Endothelial cell of umbilical vein (primary cell): ENCODE measurements at regions not wholly inside any gene's neighbourhood (a gene's known extent, or its start where the extent isn't known, plus 50 kb on each side); places are given as distances from the start of the nearest gene placed in this dataset.

Experiments
- BruUV-seq: library from RNA; stranded (reverse); fragments of 400-500 nt; replicated peaks from 2 replicates; lab custom pipeline; 2021; lab: Mats Ljungman, UMichigan
- CTCF ChIA-PET: fragments of 300-600, 350-600 bp; sonication (Branson Sonifier 250); formaldehyde crosslinking; loops from one replicate; lab custom pipeline; 2021; ENCODE audit warnings: antibody characterized with exemption, inconsistent platforms; lab: Charles Lee
- POLR2A ChIA-PET: fragments of 300-600, 350-600 bp; sonication (Branson Sonifier 250); formaldehyde crosslinking; loops from one replicate; lab custom pipeline; 2021; ENCODE audit warnings: antibody characterized with exemption, inconsistent platforms; lab: Charles Lee
- DNase-seq: peaks from one replicate; pipeline ENCODE4 v3.0.0-alpha.2; 2011; ENCODE audit warnings: low read depth, low spot score
- FAIRE-seq: peaks from 2 replicates; lab custom pipeline; 2011; peaks lifted over from hg19 to GRCh38; lab: Jason Lieb, UNC
- H2AFZ ChIP-seq: 2 replicates; pipeline ENCODE4 v1.6.0; 2012; ENCODE audit warnings: low read depth, low read length, control low read depth, inconsistent platforms
- H3K27ac ChIP-seq: 2 replicates; pipeline ENCODE4 v1.5.1; 2011; ENCODE audit warnings: low read depth, mild to moderate bottlenecking, control low read depth, low read length, moderate library complexity; ENCODE audit not compliant: insufficient read depth
- H3K27me3 ChIP-seq, 2 experiments: 2 replicates each; pipeline versions ENCODE4 v1.6.0 to v1.6.1; 2011; ENCODE audit warnings: low read length in 2 of 2, mixed read lengths in 1 of 2; ENCODE audit not compliant: control insufficient read depth in 2 of 2, insufficient read depth in 2 of 2
- H3K36me3 ChIP-seq, 2 experiments: 2 replicates in 1 of 2; 3 replicates in 1 of 2; pipeline ENCODE4 v1.5.1; 2011; ENCODE audit warnings: low read length in 2 of 2, mild to moderate bottlenecking in 1 of 2, moderate library complexity in 1 of 2; ENCODE audit not compliant: control insufficient read depth in 2 of 2, insufficient read depth in 2 of 2; ENCODE audit errors: extremely low read depth in 1 of 2
- H3K4me1 ChIP-seq: 3 replicates; pipeline ENCODE4 v1.5.1; 2011; ENCODE audit warnings: mild to moderate bottlenecking, low read length; ENCODE audit not compliant: control insufficient read depth, insufficient read depth; ENCODE audit errors: extremely low read depth
- H3K4me2 ChIP-seq: 2 replicates; pipeline ENCODE4 v1.6.1; 2011; ENCODE audit warnings: low read length, control low read depth, mixed read lengths; ENCODE audit not compliant: insufficient read depth
- H3K4me3 ChIP-seq, 3 experiments: fragments of 200-600 bp in 1 of 3; sonication (generic), shearing (Covaris generic) in 1 of 3; replicated peaks in 1 of 3; 2 replicates each; pipeline ENCODE4 v1.5.1; 2011 to 2016; ENCODE audit warnings: control low read depth in 3 of 3, low read length in 3 of 3, mild to moderate bottlenecking in 2 of 3, inconsistent platforms in 1 of 3, low read depth in 1 of 3, moderate library complexity in 1 of 3; ENCODE audit not compliant: insufficient read depth in 1 of 3
- H3K79me2 ChIP-seq: 2 replicates; pipeline ENCODE4 v1.6.0; 2012; ENCODE audit warnings: low read length, inconsistent platforms; ENCODE audit not compliant: control insufficient read depth, insufficient read depth
- H3K9ac ChIP-seq: replicated peaks from 2 replicates; pipeline ENCODE3; 2011; ENCODE audit warnings: low read length, control low read depth; ENCODE audit not compliant: insufficient read depth; ENCODE audit errors: extremely low read depth
- H3K9me1 ChIP-seq: replicated peaks from 3 replicates; pipeline ENCODE4 v1.6.0; 2011; ENCODE audit warnings: mild to moderate bottlenecking, low read length; ENCODE audit not compliant: control insufficient read depth, insufficient read depth; ENCODE audit errors: extremely low read depth
- H3K9me3 ChIP-seq: replicated peaks from 2 replicates; pipeline ENCODE4 v1.5.1; 2012; ENCODE audit warnings: low read length, inconsistent platforms; ENCODE audit not compliant: control insufficient read depth, insufficient read depth
- H4K20me1 ChIP-seq: replicated peaks from 2 replicates; pipeline ENCODE3; 2011; ENCODE audit warnings: mild to moderate bottlenecking, low read length; ENCODE audit not compliant: control insufficient read depth, insufficient read depth; ENCODE audit errors: extremely low read depth
- EZH2 ChIP-seq: IDR thresholded peaks from 2 replicates; pipeline ENCODE4 v1.6.1; 2012; ENCODE audit warnings: borderline replicate concordance, low read depth, mild to moderate bottlenecking, moderate library complexity, low read length, inconsistent platforms; ENCODE audit not compliant: severe bottlenecking
- FOS ChIP-seq: IDR thresholded peaks from 2 replicates; pipeline ENCODE4 v1.6.1; 2011; ENCODE audit warnings: mild to moderate bottlenecking, low read length, moderate library complexity, borderline replicate concordance; ENCODE audit not compliant: insufficient read depth
- GATA2 ChIP-seq: IDR thresholded peaks from 2 replicates; pipeline ENCODE4 v1.7.0; 2011; ENCODE audit warnings: low read depth, mild to moderate bottlenecking, moderate library complexity, mixed read lengths, low read length; ENCODE audit not compliant: insufficient read length, insufficient read depth
- JUN ChIP-seq: IDR thresholded peaks from 2 replicates; pipeline ENCODE4 v1.6.1; 2011; ENCODE audit warnings: borderline replicate concordance, low read depth; ENCODE audit not compliant: insufficient read length, insufficient read depth
- MYC ChIP-seq: IDR thresholded peaks from one replicate; pipeline ENCODE4 v1.6.1; 2011; ENCODE audit warnings: mild to moderate bottlenecking, low read depth, low read length
- POLR2A ChIP-seq: IDR thresholded peaks from 2 replicates; pipeline ENCODE4 v1.6.1; 2012; ENCODE audit warnings: low read depth, mild to moderate bottlenecking, control low read depth, low read length
- POLR2AphosphoS5 ChIP-seq: IDR thresholded peaks from 2 replicates; pipeline ENCODE4 v1.6.1; 2012; ENCODE audit warnings: low read depth, mild to moderate bottlenecking, control low read depth, low read length, moderate library complexity; ENCODE audit not compliant: insufficient read depth
- dilution Hi-C: fragments of 300-500 bp; cut with MboI; formaldehyde crosslinking; loops from one replicate; pipeline ENCODE4 v1.15.0; 2019; ENCODE audit warnings: low sequenced_read_pairs; ENCODE audit not compliant: extremely low pct_ligation_motif_present
- intact Hi-C: fragments of 100-400 bp; cut with micrococcal nuclease; formaldehyde crosslinking; loops from one replicate; pipeline ENCODE4 v1.10.0; 2022
- TF ChIP-seq, protein P1 (sequence below): IDR thresholded peaks from 2 replicates; pipeline ENCODE4 v1.6.1; 2011; ENCODE audit not compliant: insufficient read depth, insufficient read length
- TF ChIP-seq, protein P2 (sequence below), 2 donors: IDR thresholded peaks; 1 replicate in 1 of 2; 2 replicates in 1 of 2; pipeline ENCODE4 v1.5.1; 2011; ENCODE audit warnings: low read length in 2 of 2, mild to moderate bottlenecking in 2 of 2, moderate library complexity in 2 of 2, control low read depth in 1 of 2, inconsistent platforms in 1 of 2, low read depth in 1 of 2; ENCODE audit not compliant: insufficient read depth in 1 of 2; ENCODE audit errors: extremely low read depth in 1 of 2

DNA sequence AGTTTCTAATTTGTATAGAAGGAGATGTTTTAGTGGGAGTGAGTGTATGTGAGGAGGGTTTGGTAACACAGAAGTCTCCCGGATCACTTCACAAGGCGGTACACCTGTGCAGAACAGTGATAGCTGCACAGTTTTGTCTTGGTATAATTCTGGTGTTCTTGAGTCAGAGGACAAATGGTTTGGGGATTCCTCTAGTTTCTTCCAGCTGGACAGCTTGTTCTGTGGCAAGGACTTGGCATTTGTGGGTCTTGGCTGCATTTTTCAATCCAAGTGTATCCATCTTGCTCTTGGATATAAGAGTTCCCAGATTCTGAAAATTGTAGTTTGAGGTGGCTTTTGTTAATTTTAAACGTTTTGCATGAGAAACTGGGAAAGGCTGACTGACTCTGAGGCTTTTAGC lies 135.7 kb downstream of the AHR start:
- no peak for FAIRE-seq
- Histone ChIP-seq H3K79me2 (no peaks in the 10 kb centered on the region), H3K27me3 (no peaks in the 10 kb centered on the region), H3K27ac (no peak overlapping the region), H3K4me2 (no peak overlapping the region), H3K9ac (no peak overlapping the region), H3K9me3 (no peaks in the 10 kb centered on the region), H3K9me1 (no peaks in the 10 kb centered on the region), H3K4me3 (no peak overlapping the region), H4K20me1 (no peaks in the 10 kb centered on the region), H3K4me1 (peaks cover 4% of the 10 kb centered on the region), H2AFZ (no peak overlapping the region), H3K36me3 (no peaks in the 10 kb centered on the region)
- no peak for DNase-seq
- intact Hi-C loops (no loop called here), dilution Hi-C loops (no loop called here)
- CTCF ChIA-PET: no interaction called here
- TF ChIP-seq JUN (no peak), POLR2A (no peak), MYC (no peak), POLR2AphosphoS5 (no peak), FOS (no peak), EZH2 (no peak), GATA2 (no peak)
- TF ChIP-seq, protein P1, sequence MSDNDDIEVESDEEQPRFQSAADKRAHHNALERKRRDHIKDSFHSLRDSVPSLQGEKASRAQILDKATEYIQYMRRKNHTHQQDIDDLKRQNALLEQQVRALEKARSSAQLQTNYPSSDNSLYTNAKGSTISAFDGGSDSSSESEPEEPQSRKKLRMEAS: no peak
- TF ChIP-seq, protein P2, sequence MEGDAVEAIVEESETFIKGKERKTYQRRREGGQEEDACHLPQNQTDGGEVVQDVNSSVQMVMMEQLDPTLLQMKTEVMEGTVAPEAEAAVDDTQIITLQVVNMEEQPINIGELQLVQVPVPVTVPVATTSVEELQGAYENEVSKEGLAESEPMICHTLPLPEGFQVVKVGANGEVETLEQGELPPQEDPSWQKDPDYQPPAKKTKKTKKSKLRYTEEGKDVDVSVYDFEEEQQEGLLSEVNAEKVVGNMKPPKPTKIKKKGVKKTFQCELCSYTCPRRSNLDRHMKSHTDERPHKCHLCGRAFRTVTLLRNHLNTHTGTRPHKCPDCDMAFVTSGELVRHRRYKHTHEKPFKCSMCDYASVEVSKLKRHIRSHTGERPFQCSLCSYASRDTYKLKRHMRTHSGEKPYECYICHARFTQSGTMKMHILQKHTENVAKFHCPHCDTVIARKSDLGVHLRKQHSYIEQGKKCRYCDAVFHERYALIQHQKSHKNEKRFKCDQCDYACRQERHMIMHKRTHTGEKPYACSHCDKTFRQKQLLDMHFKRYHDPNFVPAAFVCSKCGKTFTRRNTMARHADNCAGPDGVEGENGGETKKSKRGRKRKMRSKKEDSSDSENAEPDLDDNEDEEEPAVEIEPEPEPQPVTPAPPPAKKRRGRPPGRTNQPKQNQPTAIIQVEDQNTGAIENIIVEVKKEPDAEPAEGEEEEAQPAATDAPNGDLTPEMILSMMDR (IDR thresholded peaks at IDR 0.05; ENCODE audit: extremely low read depth in 1 of 2, insufficient read depth in 1 of 2, low read depth in 1 of 2, low read length in 2 of 2): no peak
- no TSS peak for BruUV-seq
- POLR2A ChIA-PET: no interaction called here
